NCI-H1436 (cell line): ENCODE measurements at regions not wholly inside any gene's neighbourhood (a gene's known extent, or its start where the extent isn't known, plus 50 kb on each side); places are given as distances from the start of the nearest gene placed in this dataset.

Source experiments
- DNase-seq: peaks from one replicate; lab custom pipeline; 2025; lab: John Stamatoyannopoulos, UW

DNA sequence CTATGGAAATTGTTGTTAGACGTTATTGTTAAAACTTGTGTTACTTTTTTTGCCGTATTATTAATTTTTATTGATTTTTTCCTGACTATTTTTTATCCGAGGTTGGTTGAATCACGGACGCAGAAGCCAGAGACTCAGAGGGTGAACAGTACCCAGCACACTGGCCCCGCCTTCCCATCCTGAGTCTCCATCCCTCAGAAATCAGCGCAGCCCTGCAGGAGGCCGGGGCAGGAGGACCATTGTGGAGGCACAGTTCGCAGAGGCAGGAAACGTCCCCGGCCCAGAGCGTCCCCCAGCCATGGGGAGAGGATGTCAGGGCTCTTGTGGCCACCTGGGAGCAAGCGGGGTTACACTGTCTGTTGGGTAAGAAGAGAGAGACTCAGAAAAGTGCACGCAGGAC is 843.0 kb downstream of the BRD1 start:
- DNase-seq, result no peak

DNA sequence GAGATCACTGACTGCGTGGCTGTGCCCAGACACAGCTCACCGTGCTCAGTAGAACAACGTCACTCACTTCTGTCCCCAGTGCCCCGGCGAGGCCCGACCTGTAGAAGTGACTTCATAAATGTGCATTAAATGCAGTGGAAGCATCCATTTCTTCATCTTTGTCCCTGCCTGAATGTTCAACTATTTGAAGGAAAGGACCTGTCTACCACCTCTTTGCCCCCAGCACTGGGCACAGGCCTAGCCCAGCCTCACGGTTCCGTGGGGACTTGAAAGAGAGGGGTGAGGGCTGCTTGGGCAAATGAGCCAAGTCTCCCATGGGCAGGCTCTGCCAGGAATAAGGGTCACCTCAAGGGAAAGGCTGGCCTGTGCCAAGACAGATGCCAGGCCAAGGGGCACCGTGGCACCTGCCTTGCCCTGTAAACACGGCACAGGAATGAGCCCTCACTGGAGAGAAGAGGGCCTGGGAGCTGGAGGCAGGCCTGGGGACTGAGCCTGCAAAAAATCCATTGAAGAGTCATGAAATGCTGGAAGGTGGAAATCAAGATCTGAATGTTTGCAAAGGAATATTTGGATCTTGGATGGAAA is 845.3 kb downstream of the BRD1 start:
- DNase-seq, result no peak

- no peak for DNase-seq
These were observed 846.2 kb downstream of the BRD1 start for GRCh38 chr22:48981371-48982061.

DNA sequence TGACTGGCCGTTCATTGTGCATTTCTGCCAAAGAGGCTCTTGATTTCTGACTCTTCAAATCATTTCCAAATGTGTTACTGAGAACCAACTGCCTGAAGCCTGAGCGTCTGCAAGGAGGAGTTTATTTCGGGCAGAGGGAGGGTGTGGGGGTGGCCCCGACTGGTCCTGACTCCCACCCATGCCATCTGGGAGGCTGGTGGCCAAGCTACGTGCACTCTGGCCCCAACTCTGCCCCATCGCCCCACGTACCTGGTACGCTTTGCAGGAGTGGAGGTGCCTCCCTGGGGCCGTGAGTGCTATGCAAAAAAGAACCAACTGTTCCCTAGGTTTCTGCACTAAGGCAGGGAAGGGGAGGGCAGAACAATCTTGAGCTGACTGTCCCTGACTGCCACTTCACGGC is 846.8 kb downstream of the BRD1 start:
- no peak for DNase-seq

DNA sequence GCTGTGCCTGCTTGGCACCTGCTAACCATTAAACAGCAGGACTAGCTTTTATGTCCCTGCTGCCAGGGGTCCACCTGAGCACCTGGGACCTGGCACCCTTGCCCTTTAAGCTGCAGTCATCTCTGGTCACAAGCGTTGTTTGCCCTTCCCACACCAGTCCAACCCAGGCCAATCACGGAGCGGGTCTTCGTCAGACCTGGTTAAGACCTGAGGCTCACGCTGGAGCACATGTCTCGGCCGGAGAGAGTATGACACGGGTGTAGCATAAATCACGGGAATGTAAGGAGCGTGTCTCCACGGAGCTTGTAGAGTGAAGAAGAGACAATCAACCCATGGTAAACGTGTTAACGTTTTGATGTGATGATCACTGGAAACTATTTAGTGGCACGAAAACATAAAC is 847.3 kb downstream of the BRD1 start:
- no peak for DNase-seq

DNA sequence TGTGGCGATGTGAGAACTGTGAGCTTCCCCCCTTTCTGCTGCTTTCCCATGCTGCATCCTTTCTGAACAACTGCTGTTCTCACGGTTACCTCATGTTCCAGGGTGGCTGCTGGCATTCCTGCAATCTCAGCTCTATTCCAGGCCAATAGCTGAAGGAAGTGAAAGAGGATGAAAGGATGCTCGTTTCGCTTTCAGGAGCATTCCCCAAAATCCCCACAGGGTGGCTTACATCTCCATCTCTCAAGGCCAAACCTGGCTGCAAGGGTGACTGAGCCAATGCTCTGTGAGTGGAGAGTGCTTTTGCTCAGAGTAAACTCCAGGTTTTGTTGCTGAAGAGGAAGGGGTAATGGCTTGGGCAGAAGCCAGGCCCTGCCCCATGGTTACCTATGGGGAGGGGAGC is 848.2 kb downstream of the BRD1 start:
- peak; percentile 11 for DNase-seq

DNA sequence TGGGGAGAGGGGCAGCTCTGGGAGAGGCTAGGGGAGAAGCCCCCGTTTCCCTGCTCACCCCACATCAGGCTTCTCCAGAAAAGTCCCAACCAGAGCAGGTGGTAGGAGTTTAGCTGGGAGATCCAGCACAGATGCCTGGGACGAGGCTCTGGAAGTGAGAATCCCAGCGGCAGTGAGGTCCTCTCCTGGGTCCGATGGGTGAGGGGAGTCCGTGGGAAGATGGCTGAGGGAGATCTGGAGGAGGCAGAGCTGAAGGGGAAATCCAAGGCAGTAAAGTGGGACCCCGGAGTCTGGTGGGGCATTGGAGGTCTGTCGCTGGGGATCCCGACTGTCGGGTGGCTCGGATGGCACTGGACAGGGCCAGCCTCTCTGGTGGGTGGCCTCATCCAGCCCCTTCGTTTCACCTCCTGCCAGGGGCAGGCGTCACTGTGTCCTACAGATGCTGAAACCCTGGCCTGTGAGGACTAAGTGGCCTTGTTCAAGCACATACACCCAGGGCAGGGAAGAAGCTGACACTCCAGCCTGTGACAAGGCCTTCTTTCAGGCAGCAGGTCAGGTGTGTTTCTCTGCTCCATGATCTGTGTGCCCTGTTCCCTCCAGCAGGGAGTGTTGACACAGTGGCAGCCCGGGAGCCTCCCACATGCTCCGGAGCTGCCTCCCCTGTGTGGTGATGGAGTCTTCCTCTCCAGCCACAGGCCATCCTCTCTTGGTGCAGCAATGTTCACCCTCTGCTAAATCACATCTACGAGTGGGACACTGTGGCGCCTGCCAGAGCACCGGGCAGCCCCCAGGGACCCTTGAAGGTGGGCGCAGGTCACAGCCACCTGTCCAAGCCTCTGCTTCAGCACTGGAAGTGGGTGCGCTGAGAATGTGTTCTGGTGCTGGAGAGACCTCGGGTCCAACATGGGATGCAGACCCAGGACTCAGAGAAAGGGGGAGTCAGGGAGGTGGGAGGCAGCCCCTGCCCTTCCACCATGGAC is 850.8 kb downstream of the BRD1 start:
- DNase-seq, result no peak

GRCh38 chr22:48975886-48976285 is 851.8 kb downstream of the BRD1 start:
- no peak for DNase-seq

- DNase-seq, result no peak
These were observed 852.3 kb downstream of the BRD1 start for GRCh38 chr22:48975316-48975741.

DNA sequence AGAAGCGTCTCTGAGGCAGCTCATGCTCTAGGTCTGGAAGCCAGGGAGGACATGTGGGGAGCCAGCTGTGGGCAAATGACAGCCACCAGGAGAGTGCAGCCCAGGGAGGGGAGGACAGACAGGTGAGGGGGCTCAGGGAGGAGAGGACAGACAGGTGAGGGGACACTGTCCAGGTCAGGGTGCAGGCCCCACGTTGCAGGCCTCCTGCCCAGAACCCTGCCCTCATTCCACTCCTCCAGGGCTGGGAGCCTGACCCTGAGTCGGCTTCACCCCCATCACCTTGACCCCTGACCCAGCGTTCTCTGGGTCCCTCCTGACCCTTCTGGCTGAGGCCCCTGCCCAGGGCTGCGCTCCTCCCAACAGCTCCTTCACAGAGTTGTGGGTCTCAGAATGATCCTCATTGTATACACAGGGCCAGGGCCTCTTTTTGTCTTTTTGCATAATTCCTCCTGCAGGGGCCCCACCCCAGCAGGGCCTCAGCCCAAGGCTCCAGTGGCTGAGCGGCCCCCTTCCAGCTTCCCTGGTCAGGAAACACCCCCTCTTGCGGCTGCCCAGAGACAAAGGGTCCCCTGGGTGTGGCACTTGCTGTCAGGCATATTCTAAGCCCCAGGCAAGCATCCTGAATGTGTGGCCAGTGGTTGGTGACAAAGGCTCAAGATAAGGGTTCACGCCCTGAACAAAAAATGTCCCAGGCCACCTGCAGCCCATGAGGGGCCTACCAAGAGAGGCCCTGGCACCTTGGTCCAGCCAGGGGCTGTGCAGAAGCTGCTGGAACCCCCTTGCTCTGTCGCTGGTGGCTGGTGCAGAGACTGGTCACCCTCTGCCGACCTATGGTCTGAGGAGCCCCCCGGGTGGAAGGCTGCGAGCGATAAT is 853.0 kb downstream of the BRD1 start:
- no peak for DNase-seq

- no peak for DNase-seq
These were observed 854.0 kb downstream of the BRD1 start for GRCh38 chr22:48973694-48974041.

DNA sequence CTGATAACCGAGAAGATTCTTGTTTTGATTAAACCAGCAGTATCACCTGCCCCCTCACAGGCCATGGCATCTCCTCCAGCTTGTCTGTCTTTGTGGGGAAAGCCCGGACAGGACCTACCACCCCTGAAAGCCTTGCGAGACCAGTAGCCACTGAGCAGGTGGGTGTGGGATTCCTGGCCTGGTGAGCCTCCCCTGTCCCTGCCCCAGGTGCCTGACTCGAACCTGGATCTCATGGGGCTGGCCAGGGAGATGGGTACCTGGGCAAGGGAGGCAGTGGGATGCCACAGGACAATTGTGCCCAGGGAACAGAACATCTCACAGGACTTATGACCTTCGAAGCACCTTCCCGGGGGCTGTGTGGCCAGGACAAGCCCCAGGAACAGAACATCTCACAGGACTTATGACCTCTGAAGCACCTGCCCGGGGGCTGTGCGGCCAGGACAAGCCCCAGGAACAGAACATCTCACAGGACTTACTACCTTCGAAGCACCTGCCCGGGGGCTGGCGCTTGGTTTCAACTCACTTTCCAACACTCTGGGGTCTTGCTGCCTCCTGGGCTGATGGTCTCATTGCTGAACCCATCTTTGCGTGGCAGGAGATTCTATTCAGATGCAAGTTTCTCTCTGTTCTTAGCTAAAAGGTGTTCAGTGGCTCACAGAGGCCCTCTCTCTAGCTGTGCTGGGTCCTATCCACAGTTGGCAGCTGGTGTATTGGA is 854.5 kb downstream of the BRD1 start:
- DNase-seq, result no peak

DNA sequence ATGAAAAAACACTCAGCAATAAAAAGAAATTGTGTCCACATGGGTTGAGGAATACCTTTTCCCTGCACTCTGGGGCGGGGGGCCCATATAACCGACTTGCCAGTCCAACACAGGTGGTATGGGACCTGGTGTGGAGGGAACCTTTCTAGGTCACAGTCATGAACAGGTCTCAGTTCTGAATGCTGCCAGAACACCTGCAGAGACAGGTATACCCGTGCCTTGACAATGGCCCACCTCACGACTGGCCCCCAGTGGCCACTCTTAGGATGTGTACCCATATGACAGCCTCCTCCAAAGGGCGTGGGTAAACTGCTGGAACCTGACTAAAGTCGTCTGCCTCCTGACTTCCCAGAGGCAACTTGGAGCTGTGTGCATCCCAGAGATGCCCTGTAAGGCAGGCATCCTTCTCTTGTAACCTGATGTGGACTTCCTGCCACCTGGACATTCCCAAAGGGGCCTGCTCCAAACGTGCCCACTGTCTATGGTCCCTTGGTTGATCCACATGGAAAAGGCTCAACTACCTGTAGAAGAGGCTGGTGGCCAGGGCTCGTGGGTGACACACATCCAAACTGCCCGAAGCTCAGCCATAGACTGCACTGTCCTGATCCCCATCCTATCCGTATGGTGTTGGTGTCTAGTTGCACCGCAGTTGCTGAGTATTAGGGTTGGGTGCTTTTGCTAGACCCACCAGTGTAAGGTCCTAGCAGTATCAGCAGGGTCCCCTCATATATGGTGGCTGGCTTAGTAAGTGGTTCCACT is 859.3 kb downstream of the BRD1 start:
- peak; percentile 39 for DNase-seq

- no peak for DNase-seq
These were observed 864.3 kb downstream of the BRD1 start for GRCh38 chr22:48963405-48963804.

DNA sequence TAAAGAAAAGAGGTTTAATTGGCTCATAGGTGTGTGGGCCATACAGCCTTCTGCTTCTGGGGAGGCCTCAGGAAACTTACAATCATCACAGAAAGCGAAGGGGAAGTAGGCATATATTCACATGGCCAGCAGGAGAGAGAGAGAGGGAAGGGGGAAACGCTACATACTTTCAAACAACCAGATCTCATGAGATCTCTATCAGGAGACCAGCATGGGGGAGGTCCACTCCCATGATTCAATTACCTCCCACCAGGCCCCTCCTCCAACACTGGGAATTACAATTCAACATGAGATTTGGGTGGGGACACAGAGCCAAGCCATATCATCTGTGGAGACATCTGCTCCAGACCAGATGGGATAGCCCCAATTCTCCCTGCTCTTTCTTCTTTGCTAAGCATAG is 866.0 kb downstream of the BRD1 start:
- no peak for DNase-seq

- DNase-seq, result no peak
These were observed 866.6 kb downstream of the BRD1 start for GRCh38 chr22:48960980-48961660.

- DNase-seq, result no peak
These were observed 867.1 kb downstream of the BRD1 start for GRCh38 chr22:48960576-48960975.

DNA sequence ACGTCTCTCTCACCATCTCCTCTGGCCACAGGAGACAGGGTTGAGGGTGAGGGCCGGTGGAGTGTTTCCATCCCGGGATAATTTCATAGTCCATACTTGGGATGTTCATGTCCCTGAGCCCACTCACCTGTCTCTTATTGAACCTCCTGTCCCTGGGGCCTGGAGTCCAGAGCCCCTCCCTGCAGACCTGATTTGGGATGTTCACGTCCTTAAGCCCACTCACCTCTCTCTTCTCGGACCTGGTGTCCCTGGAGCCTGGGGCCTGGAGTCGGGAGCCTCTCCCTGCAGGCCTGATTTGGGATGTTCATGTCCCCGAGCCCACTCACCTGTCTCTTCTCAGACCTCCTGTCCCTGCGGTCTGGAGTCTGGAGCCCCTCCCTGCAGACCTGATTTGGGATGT is 868.2 kb downstream of the BRD1 start:
- no peak for DNase-seq

DNA sequence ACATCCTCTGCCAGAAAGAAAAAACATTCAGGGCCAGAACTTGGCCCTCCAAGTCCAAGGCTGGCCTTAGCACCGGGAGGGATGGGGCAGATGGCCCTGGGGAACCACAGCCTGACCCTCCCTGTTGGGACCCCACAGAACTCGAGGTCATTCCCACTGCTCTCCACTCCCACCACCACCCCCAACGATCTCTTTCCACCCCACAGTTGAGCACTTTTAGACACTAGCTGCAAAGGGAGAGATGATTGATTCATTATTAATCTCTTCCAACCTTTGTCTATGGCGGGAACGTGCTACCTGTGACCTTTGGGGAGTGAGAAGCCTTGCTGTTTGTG is 869.7 kb downstream of the BRD1 start:
- DNase-seq, result no peak

DNA sequence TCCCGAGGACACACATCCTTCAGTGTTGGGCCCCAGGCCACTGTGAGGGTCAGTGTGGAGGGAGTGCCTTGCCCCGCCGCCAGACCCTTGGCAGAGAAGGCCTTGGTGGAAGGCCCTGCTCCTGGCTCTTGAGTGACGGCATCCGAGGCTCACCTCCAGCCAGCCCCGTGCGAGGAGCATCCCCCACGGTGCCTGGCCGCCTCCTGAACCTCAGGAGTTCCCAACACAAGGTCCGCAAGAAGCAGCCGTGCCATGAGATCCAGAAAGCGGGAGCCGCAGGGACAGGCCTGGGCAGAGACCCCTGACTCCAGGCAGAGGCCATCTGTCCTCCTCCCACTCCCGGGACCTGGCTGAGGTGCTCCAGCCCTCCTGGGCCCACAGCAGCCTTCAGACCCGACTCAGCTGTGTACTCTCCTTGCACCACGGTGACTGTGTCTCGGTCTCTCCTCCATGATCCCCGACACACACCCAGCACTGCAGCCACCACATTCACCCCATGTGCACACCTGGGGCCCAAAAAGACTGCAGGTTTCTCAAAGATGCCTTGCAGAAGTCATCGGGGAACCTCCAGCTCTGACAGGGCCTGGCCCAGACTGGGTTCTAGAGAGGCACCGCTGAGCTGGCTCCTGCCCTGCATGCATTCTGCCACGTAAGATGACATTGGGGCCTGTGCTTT is 870.2 kb downstream of the BRD1 start:
- no peak for DNase-seq
